ENCODE measurements at regions not wholly inside any gene's neighbourhood (a gene's known extent, or its start where the extent isn't known, plus 50 kb on each side); places are given as distances from the start of the nearest gene placed in this dataset.

DNA sequence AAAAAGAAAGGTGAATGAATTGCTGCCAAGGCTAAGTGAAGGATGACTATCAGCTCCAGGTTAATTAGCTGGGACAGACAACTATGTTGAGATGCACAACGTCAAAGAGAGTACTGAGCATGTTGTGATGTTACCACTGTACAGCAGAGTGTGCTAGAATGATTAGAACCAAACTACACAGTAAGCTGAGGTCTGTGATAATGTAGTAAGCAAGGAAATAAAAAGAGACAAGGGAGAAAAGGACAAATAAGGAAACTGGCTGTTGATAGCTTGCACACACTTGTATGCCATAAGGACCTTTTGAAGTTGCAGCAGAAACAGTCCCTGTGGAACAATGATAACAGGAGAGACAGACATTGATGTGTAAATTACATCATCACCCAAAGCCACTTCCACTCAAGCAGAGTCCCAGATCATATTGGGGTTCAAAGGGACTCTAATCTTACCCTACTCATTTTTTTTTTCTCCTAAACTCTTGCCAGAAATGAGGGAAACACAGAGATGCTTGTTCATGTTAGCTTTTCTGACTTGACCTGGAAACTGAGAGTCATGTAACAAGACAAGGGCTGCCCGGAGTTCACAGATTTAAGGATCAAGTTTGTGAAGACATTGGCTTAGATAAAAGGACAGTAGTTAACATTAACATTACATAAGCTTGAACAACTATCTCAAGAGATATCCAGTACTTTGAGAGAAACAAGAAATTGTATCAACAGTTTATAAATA is 189.9 kb downstream of the CENPW start:
- no peak for DNase-seq

- no peak for DNase-seq
These were observed 190.9 kb downstream of the CENPW start for GRCh38 chr6:126530775-126531174.

GRCh38 chr6:126531286-126531685 is 191.4 kb downstream of the CENPW start:
- no peak for DNase-seq

GRCh38 chr6:126531840-126532239 is 191.9 kb downstream of the CENPW start:
- no peak for DNase-seq

- no peak for DNase-seq
These were observed 194.5 kb downstream of the CENPW start for GRCh38 chr6:126534401-126534800.

DNA sequence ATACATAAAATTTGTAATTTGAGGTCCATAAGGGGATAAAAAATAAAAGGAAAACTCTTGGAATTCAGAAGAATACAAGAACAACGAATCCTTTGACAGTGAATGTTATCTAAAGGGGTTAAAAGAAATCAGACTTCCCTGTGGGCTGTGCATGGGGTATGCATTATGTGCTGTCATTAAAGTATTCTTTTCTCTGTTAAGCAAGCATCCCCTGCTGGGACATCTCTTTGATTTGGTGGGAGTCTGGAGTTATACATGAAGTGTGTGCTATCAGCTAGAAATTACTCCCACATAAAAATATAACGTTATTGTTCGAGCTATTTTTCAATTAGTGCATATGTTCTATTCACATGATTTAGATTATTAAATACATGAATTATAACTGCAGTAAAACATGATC is 195.2 kb downstream of the CENPW start:
- no peak for DNase-seq

DNA sequence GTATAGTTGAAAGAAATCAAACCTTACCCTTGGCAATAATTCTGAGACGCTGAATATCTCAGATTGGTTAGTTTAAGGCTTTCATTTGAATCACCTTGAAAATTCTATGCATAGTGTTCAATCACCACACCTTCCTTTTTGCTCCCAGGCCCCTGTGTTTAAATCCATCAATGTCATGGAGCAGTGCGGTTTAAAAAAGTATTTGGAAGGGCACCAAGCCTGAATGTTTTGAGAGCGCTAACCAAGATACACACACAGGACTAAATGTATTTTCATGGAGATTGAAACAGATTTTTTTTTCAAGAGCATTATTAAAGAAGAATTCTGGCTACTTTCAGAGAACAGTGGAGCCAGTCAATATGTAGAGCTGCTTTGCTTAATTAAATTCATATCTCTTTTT is 195.7 kb downstream of the CENPW start:
- DNase-seq = no peak

DNA sequence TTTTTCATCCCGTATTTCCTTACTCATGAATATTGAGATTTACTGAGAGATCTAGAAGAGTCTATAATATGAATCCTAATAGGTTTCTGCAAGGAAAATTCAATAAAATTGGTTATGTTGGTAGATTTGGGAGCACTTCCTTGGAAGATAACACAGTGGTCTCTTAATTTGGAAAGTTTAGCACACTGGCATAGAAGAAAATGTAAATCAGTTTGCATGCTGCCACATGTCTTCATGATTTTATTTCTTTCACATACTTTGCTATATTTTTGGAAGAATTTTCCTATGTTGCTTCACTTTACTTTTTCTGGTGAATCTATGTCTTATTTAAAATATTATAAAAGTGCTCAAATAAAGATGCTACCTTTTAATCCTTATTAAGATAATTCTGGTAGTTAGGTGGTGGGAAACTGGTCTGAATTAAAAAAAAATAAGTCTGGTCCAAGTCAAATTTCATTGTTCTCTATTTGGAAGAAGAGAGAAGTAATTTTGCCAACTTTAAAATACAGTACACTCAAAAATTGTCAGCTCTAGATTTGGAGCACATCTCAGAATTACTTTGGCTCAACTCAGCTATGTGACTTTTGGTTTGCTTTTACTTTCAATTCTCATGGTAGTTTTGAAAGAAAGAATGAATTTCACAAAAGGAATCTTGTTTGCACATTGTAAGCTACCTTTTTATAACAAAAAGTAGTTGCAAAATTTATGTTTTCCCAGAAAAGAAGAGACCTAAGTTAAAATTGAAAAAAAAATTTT is 197.3 kb downstream of the CENPW start:
- DNase-seq = no peak

GRCh38 chr6:126539022-126539421 is 199.1 kb downstream of the CENPW start:
- DNase-seq = no peak

DNA sequence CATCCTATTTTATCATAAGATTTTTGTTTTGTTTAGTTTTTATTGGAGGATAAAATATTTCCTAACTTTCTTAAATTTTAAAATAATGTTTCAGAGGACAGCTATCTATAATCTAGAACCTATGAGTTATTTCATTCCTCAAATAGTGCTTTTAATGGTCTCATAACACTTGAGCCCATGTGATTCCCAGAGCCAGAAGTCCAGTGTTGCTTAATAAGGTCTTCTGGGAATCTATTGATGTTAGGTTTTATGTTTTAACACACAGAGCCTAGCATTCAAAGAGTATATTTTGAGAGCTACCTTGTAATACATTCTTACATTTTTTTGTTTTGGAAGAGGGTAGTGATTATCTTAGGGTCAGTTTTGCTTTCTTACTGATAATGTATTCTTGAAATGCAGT is 200.2 kb downstream of the CENPW start:
- no peak for DNase-seq

- DNase-seq = no peak
These were observed 202.0 kb downstream of the CENPW start for GRCh38 chr6:126541806-126542491.

- no peak for DNase-seq
These were observed 206.7 kb downstream of the CENPW start for GRCh38 chr6:126546541-126547120.

DNA sequence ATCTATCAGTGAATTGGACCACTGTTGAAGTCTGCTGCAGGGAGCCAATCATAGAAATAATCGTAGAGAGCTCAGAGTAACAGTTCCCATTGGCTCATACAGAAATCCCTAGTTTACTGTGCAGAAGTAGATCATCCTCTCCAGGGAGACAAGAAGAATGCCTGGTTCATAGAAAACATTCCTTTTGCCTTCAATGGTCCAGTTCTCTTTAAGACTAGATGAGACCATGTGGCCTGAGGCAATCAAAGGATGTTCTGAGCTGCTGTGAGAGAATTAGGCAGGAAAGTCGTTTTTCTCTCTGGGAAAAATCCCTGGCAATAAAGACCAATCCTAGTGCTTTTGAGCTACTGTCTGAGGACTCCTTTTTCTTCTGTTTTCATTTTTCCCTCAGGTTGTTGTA is 208.4 kb downstream of the CENPW start:
- DNase-seq = no peak

GRCh38 chr6:126550323-126550722 is 210.4 kb downstream of the CENPW start:
- no peak for DNase-seq

DNA sequence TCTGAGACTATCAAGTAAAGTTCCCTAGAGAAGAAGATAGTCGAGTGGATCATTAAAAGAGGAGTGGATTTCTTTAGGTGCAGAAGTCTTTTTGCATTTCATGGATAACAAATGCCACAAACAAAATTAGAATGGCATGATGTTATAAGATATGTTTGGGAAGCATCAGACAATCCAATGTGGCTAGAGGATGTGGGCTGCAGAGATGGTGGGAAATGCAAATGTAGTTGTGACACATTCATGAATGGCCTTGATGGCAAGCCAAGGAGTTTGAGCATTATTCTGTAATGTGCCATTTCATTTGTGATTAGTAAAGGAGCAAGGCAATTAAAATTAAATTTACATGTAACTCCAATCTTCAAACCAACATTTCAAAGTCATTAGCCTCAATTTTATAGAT is 211.9 kb downstream of the CENPW start:
- DNase-seq = no peak

DNA sequence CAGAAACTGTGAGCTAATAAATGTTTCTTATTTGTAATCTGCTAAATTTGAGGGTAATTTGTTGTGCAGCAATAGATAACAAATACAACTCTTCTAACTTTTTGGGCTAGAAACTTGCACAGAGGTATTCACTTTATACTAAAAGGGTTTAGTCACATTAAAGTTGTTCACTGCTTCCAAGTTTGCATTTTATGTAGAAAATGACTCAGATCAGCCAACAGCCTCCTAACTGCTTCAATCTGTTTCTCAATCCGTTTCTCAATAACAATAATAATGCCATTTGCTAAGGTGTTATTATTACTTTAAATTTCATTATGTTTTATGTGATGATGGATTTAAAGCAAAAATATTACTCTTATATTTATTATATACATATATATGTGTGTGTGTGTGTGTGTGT is 213.9 kb downstream of the CENPW start:
- no peak for DNase-seq

GRCh38 chr6:126570507-126570906 is 230.6 kb downstream of the CENPW start:
- no peak for DNase-seq

DNA sequence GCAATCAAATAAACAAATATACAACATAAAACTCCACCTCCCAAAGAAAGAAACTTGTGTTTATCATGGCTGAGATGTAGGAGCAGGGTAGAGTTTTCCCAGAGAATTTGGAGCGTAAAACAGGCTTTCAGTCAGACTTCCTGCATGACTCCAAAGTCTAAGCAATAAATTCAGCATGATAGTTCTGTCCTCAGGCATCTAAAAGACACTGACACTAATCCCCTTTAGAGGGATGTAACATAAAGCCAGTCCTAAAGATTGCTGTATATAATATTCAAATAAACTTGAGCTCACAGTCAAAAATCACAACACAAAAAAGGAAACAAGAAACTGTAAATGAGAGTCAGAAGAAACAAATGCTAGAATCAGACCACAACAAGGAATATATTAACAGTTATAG is 234.4 kb downstream of the CENPW start:
- DNase-seq = no peak

DNA sequence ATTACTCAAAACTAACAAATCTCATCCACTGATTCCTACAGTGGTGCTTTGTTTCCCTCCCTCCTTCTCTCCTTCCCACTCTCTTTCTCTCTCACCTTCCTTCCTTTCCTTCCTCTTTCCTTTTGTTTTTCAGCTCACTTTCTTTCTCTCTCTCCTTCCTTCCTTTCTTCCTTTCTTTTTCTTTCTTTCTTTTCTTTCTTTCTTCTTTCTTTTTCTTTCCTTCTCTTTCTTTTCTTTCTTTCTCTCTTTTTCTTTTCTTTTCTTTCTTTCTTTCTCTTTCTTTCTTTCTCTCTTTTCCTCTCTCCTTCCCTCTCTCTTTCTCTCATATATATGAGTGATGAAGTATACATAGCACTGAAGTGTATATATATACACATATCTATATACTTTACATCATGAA is 241.4 kb downstream of the CENPW start:
- no peak for DNase-seq

DNA sequence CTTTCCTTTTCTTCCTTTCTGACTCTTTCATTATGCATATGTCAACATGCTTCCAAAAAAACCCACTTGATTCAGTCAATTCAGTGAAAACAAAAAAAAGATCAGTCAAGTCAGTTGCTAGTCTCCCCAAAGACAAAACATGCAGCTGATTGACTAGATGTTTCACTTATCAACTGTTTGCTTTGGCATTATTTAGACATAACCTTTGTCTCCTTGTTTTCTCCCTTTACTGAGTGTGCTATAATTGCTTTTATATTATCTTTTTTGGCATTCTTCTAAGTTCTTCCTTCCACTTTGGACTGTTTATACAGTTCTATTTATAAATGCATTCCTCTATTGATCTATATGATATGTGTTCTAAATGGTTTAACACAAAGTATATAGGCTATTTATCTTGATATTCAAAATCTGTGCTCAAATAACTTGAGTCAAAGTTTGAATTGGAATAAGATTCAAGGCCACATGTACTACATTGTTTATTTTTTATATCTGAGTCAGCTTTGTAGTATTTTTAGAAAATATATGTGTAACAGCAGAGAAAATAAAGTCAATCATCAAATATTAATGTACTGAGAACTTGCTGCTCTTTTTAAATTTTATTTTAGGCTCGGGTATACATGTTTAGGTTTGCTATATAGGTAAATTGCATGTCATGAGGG is 260.5 kb downstream of the CENPW start:
- no peak for DNase-seq

GRCh38 chr6:126603410-126603809 is 263.5 kb downstream of the CENPW start:
- no peak for DNase-seq

DNA sequence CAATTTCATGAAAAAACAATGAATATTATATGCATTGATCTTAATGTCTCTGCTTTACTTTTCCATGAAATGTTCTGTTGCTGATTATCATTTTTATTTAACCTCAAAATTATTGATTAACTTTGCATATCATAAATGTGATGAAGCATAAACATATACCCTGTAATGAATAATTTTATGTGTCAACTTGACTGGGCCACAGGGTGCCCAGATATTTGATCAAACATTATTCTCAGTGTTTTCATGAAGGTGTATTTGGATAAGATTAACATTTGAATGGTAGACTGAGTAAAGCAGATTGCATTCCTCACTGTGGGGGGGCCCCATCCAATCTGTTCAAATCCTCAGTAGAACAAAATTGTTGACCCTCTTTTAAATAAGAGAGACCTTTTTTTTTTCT is 265.2 kb downstream of the CENPW start:
- no peak for DNase-seq

Data from amygdala (tissue), 56 donors.